Stimulated activated CD8-positive, alpha-beta memory T cell treated with anti-CD3 and anti-CD28 coated beads, Interleukin-15, amount 100 ng/mL, for 1 hour (primary cell): ENCODE measurements at regions not wholly inside any gene's neighbourhood (a gene's known extent, or its start where the extent isn't known, plus 50 kb on each side); places are given as distances from the start of the nearest gene placed in this dataset.

Source experiments
- DNase-seq: peaks from one replicate; pipeline ENCODE4 v3.0.0-alpha.2; 2020; ENCODE audit warnings: low read depth

DNA sequence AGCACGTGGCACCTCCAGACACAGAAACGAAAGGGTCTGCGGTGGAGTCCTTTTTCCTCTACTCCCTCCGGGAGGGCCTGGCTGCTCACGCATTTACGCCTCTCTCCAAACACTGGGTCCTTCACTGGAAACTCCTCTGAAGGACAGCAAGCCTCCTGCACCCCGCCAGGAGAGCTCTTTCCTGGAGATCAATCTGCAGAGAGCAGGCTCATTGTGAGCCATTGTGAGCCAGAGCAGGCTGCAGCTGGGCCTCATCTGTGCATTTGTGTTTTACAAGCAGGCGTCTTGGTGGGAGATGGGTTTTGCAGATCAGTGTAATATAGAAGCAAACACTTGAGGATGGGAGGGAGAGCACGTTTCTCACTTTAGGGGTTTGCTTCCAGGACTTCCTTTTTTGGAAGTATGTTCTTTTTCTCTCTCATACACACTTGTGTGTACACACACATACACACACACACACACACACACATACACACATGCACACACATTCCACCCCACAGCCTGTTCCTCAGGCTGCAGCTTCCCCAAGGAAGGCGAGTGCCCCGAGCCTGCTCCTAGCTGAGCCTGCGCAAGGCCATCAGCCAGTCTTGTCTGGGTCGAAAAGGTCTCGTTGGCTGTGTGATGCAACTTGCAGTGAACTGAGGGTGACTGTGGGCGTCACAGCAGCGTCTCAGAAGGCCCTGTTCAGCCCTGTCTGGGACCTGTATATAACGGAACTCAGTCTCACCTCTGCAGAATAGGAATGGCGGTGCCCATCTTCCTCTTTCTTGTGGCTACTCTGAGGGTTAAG, 163.5 kb downstream of the GLI2 start:
- DNase-seq = no peak

DNA sequence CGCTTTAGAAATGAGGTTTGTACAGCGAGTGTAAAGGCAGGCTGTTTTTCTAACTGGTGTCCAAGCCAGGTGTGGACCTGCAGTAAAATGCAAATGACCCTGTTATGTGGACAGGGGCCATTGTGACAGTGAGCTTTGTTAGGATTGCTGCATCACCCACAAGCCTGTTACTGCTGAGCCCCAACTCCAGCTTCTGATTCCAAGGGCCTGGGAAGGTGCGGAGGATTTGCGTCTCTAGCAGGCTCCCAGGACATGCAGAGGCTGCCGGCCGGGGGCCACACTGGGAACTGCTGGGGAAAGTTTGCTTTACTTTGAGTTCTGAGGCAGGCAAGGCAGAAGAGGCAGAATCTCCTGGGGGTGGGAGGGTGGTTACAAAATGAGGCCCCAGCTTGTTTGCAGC, 164.1 kb downstream of the GLI2 start:
- DNase-seq = no peak

DNA sequence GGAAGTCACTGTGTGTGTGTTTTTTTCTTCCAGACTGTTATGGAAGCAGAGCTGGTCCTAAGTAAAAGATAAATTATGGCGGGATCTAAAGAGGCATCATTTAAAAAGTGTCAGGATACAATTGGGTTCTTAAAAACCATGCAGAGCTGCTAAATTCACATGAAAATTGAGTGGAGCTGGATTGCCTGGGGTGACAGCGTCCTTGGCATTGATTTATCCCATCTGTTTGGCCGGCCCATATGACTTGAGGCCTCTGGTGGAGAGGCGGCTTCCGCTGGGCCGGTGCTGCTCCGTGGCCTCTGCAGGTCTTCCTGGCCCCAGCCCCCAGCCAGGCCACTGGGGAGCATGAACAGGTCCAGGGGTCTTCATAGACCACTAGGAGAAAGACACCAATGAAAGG, 165.5 kb downstream of the GLI2 start:
- DNase-seq = no peak

DNA sequence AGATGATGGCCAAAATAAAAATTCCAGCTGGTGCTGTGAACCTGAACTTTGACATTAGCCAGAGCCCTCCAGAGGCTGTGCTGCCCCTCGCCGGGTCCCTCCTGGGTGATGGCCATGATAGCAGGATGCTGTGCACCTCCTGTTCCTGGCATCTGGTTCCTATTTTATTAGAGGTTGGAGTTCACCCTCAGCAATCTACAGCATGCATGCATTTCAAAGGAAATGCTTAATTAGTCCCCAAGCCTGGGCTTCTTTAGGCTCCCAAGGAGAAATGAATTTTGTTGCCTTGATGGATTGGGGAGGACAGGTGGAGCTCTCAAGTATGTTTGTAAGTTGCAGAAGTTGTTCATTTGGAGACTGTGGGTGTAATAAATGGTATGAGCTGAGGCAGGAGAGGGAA, 166.9 kb downstream of the GLI2 start:
- DNase-seq = no peak

DNA sequence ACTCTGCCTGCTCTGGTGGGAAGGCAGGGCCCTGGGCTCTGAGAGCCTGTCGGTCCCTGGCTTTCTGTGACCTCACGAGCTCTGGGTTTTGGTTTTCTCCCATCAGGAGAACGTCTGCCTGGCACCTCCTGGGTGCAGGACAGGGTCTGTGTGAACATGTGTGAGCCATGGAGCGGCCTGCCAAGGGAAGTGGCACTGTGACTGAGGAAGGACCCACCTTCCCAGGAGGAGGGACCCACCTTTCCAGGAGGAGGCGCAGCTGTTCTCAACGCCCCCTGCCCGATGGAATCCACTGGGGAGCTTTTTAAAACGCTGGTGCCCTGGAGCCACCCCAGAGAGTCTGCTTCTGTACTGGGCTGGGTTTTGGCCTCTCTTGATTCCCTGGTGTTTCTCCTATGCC, 168.7 kb downstream of the GLI2 start:
- no peak for DNase-seq

DNA sequence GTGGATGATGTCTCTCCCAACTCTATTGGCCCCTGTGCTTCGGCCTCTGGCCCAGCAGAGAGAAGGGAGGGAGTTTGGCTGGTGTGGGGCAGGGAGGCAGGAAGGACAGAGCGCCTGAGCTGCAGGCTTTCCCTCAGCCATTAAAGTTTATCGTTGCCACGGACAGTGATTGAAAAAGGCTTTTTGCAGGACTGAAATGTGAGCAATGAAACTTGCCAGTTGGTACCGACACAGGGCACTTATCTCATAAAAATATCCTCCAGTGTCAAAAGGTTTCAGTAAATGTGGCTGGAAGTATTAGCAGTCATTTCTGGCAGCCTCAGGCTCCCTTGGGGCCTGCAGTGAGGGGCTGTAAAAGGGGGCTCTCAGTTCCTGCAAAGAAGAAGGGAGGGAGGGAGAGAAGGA, 169.2 kb downstream of the GLI2 start:
- no peak for DNase-seq

DNA sequence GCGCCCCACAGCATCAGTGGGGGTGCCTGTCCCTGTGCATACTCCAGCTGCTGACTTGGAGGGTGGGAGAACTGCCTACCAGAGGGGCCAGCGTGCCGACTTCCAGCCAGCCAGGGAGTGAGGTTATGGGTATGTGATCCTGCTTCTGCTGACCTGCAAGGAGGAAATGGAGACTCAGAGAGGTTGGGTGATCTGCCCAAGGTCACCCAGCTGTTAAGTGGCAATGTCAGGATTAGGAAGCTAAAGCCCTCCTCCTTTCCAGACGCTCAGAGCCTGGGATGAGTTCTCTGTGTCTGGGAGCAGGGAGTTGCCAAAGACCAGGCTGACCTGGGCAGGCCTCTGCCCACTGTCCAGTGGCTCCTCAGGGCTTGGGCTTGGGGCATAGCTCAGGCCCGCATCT, 169.6 kb downstream of the GLI2 start:
- no peak for DNase-seq

DNA sequence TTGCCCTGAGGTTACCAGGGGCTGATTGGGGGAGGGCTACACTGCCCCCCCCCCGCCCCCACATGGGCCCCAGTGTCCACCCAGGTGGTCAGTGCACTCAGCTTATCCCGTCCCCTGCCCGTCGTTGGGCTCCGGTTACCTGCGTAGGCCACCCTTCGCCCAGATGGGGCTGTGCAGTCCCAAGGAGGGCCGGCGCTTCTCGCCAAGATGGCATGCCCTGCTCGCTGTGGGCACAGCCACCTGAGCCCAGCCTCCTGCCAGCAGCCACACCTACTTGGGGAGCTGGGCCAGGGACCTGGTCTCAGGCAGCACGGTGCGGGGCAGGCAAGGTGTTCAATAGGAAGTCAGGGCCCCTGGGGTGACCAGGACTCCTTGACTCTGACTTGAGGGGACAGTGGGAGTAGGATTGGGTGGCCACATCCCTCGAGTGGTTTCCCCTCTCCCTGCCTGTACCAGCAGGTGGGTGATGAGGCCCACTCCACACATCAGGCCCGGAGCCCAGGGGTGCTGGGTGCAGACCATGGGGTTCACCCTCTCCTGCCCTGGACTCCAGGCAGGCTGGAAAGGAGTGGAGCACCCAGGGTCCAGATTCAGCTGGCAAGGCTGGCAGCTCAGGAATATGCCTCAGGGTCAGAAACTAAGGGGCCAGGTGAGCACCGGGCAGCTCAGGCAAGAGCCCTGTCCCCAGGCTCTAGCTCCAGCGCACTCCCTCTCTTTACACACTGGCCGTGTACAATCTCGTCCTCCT, 170.3 kb downstream of the GLI2 start:
- no peak for DNase-seq

DNA sequence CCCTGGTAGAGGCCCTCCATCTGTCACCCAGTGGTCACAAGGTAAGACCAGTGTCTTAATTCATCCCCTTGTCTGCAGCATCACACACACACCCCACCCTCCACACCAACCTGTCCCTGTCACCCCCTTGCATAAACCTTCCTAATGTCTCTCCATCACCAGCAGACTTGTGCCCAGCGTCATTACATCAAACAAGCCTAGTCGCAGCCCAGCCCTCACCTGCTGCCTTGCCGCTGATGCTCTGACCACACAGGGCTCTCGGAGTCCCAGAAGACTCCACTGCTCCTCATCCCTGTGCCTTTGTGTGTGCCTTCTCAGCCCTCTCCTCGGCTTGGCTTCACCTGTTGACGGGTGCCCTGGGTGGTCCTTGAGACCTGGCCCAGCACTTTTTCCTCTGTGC, 171.2 kb downstream of the GLI2 start:
- DNase-seq = no peak

DNA sequence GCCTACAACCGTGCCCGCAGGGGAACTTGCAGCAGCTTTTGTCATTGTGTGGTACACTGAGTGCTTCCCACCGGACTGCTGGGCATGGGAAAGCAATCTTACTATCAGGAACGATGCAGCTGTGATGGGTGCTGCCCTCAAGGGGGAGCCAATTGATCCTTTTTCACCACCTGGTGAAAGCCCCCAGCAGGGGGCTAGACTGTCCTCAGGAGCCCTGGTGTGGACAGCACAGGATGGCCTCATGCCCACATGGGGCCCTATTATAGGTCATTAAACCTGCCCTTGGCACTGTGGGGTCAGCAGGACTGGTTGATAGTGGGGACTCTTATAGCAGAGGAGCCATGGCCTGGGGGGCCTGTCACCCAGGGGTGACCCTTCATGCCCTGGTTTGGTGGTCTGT, 172.2 kb downstream of the GLI2 start:
- DNase-seq = no peak

DNA sequence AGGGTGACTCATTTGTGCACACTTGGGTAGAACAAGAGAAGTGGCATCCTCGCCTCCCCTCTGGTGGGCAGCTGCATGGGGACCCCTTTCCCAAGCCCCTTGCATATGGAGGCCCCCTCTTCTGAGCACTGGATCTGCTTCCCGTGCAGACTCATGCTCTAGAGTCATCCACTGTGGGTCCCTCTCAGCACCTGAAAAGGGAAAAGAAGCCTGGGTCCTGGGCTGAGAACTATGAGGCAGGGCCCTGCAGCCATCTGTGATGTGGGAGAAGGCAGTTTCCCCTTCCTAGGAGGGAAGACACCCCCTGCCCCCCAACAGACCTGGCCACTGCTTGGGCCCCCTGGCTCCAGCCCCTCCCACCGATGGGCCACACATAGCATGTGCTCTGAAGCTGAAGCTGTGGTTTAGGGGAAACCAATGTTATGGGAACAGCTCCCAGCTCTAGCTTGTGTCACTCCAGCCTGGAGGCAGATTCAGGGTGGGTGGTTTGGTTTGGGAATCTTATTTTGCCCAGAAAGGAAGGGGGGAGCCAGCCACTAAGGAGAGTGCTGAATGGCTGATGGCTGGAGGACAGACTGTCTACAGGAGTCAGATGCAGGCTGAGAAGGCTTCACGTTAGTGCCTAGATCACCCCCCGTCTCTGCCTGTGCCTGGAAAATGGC, 172.8 kb downstream of the GLI2 start:
- no peak for DNase-seq

DNA sequence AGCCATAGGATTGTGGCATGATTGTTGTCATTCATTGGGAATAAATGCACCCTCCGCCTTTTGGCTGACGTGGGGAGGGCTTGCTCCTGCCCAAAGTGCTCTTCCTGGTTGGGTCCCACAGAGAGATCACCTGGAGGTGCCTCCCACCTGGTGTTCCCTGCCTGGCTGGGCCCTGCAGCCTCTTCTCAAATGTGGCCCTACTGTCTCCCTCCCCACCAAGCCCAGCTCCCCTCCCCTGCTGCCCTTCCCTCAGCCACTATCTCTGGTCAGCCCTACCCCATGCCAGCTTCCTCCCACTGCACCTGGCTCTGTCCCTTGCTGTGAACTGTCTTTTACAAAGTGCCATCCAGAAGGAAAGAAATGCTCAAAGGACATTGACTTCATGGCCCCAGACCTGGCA, 173.4 kb downstream of the GLI2 start:
- no peak for DNase-seq

DNA sequence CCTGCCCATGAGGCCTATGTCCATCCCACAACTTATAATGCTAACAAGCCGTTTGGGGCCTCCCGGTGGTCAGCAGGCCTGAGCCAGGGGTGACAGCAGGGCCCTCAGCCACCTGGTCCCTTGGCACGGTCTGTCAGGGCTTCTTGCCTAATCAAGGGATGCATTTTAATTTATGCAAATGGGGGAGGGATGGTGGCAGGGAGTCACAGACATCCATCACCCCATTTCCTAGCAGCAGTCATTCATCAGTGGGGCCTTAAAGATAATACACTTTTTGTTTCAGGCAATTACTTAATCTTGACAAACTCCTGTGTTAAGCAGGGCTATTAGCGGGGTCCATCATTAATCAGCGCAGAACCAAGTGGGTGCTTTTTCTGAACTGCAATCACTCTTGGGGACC, 174.5 kb downstream of the GLI2 start:
- no peak for DNase-seq

DNA sequence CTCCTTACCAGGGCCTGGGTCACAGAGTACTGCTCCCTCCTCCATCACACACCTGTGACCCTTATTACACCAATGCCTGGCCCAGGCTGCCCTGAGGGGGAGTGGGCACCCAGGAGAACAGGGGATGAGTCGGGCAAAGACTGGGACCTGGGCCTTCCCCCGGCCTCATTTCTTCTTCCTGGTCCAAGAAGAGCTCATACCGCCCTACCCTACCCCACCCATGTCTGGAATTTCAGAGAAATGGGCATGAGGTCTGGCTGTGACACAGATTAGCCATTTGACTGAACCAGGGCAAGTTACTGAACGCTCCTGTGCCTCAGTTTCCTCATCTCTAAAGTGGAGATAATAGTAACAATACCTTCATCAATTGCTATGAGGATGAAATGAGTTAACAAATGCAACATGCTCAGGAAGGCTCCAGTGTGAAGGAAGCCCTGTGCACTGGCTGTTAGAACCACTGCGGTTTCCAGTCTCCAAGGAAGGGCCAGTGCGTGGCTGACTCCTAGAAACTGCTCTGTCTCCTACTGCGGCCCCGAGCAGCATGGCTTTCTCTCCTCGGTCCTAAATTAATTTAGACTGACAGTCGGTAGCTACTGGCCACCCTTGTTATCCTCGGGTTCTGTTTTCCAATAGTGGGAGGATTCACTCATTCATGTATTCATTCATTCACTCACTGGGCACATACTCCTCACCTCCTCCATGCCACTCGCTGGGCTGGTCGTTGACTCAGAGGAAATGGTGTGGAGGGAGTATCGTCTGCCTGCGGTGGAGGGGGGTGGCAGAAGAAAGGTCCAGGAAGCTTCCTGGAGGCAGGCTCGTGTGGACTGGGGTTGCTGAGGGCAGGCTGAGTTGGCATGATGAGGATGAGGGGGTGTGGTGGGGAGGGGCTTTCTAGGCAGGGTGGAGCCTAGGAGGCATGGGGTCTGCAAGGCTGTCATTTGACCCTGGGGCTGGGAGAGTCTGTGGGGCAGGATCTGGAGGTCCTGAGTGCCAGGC, 175.6 kb downstream of the GLI2 start:
- no peak for DNase-seq

DNA sequence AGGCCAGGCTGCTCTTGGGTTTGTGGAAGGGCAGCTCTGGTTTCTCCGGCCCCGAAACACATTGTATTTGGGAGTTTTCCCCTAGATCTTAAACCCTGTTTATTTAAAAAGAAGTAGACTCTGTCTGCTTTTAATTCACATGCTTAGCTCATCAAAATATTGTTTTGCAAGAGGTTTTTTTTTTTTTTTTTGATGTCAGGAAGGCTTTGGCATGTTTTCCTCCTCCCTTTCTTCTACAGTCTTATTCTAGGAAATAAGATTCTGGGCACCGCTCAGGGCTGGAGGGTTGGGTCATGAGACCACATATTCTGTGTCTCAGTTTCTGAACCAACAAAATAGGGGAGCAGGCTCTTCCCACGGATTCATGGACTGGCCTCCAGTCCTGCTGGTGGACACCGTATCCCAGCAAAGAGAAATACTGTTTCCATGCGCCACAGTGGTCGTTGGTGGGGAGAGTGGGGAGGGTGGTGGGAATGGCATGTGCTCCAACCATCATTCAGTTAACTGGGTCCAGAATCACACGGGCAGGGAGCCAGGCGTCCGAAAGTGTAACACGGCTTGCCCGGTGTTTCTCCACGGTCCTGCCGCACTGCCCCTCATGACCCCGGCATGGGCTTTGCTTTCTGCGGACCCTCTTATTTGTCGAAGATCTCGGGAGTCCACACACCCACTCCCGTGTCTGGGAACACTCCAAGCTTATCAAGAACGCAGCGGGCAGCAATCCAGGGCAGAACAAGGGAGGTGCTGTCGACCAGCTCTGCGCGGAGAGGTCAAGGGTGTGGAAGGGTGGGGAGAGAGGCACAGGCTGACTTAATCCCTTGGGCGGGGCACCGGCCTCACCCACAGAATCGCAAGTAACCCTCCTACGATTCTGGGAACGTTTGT, 176.7 kb downstream of the GLI2 start:
- DNase-seq = no peak

DNA sequence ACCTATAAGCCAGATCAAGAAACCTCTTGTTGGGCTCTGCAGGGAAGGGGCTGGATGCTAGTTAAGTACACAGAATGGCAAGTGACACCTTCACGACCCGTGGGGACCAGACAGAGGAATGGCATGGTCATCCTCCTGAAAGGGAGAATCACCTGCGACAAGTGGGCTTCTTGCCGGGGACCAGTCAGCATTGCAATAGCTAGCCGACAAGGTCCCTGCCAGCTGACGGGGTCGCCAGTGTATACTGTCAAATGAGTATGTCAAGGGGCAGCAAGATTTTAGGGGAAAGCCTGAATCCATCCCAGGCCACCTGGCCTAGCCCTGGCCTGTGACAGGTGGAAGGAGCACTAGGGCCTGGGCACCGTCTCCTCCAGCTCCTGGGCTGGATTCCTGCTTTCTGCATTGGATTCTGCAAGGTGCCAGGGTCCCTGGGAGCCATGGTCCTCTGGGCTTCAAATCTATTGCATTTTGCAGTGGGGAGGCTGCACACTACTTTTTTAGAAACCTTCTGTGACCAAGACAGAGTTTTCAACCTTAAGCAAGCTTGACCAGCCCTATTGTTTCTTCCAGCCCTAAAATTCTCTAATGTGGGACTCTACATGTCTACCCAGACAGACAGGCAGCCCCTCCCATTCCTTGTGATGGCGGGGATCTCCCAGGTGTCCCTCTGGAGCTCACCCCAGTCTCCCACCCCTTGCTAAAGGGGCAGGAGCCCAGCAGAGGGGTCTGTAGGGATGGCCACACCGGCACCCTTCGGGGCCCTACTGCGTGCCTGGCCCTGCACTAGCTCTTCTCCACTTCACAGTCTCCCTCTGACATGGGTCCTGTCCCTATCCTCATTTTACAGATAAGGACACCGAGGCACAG, 178.5 kb downstream of the GLI2 start:
- DNase-seq = no peak

DNA sequence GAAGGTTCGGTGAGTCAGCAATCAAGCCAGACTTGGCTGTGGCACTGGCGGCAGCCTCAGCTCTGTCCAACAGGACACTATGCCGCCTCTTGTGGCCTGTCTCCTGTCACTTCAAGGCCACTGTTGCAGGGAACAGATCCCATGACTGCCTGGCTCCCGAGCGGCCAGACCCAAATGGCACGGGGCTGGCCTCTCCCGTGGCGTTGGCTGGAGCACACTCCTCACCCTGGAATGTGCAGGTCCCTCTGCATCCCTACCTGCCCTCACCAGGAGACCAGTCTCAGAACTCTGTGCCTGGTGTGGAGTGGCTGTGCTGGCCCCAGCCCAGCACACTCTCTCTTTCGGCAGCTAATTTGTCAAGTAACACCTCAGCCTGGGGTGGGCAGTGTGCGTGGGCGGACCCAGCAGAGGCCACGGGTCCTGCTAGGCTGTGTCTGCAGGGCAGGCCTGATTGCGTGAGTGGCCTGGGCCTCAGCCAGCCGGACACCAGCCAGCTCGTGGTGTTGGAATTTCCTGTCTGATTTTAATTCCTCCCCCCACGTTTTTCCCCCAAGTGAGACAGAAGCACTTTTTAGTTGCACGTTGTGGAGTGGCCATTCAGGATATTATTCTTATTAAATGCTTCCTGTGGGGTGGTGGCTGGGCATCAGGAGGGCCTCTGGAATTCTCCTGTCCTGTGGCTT, 179.3 kb downstream of the GLI2 start:
- DNase-seq = no peak

DNA sequence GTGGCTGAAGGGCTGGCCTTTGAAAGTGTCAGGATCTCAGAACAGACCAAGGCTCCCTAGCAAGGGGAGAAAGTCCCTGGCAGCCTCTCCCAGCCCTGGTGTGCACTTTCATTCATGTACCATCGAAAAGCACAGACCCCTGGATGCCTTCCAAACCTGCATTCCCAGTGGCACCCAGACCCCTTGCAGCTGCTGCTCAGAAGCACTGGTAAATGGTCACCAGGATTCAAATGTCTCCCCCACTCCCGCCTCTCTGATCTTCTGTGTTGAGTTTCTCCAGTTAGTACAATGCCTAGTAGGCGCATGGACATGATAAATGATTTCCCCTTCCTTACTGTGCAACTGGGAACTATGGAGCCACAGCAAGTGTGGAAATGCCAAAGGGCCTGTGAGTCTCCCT, 180.0 kb downstream of the GLI2 start:
- DNase-seq = no peak

DNA sequence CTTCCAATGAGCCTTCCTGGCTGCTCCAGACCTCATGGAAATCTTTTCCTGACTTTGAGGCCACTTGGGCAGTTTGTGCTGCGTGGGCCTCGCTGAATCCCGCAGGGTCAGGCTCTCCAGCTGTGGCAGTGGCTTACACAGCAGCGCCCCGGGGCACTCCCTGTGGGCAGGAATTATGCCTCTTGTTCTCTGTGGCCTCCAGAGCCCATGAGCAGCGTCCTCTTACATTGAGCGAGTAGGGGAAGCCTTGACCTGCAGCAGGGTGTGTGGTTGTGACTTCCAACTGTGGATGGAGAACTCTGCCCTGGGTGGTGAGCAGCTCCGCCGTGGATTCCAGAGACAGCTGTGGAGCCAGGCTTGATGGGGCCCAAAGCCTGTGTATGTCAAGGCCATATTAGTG, 180.8 kb downstream of the GLI2 start:
- no peak for DNase-seq
